Keratinocyte (primary cell): ENCODE measurements at regions not wholly inside any gene's neighbourhood (a gene's known extent, or its start where the extent isn't known, plus 50 kb on each side); places are given as distances from the start of the nearest gene placed in this dataset.

Experiments
- DNase-seq: peaks from one replicate; pipeline ENCODE4 v3.0.0-alpha.2; 2011; ENCODE audit warnings: low read depth, missing footprints, low spot score
- FAIRE-seq: peaks from 2 replicates; lab custom pipeline; 2011; peaks lifted over from hg19 to GRCh38; lab: Jason Lieb, UNC
- H2AFZ ChIP-seq: 2 replicates; pipeline ENCODE4 v1.6.0; 2012; ENCODE audit warnings: low read length, control low read depth, inconsistent platforms; ENCODE audit not compliant: control insufficient read depth
- H3K27ac ChIP-seq: 2 replicates; pipeline ENCODE4 v1.5.1; 2011; ENCODE audit warnings: low read length; ENCODE audit not compliant: control insufficient read depth, insufficient read depth
- H3K27me3 ChIP-seq: 3 replicates; pipeline ENCODE4 v1.6.0; 2011; ENCODE audit warnings: low read length; ENCODE audit not compliant: control insufficient read depth, insufficient read depth; ENCODE audit errors: extremely low read depth
- H3K36me3 ChIP-seq, 2 experiments: 2 replicates in 1 of 2; 3 replicates in 1 of 2; pipeline ENCODE4 v1.5.1; 2011; ENCODE audit warnings: low read length in 2 of 2, mild to moderate bottlenecking in 1 of 2; ENCODE audit not compliant: control insufficient read depth in 2 of 2, insufficient read depth in 2 of 2; ENCODE audit errors: extremely low read depth in 1 of 2
- H3K4me1 ChIP-seq: 3 replicates; pipeline ENCODE4 v1.5.1; 2011; ENCODE audit warnings: low read length; ENCODE audit not compliant: control insufficient read depth, insufficient read depth; ENCODE audit errors: extremely low read depth
- H3K4me2 ChIP-seq: 3 replicates; pipeline ENCODE4 v1.6.0; 2011; ENCODE audit warnings: low read depth, low read length; ENCODE audit not compliant: control insufficient read depth, insufficient read depth; ENCODE audit errors: extremely low read depth
- H3K4me3 ChIP-seq, 3 experiments: fragments of 200-600 bp in 1 of 3; sonication (generic) in 1 of 3; 2 replicates in 2 of 3; 3 replicates in 1 of 3; pipeline ENCODE4 v1.5.1; 2011 to 2016; ENCODE audit warnings: low read length in 3 of 3, mild to moderate bottlenecking in 3 of 3, control low read depth in 2 of 3, inconsistent platforms in 1 of 3, low read depth in 1 of 3, mixed read lengths in 1 of 3, mixed run types in 1 of 3, moderate library complexity in 1 of 3; ENCODE audit not compliant: control insufficient read depth in 2 of 3, insufficient read depth in 2 of 3; ENCODE audit errors: extremely low read depth in 1 of 3
- H3K79me2 ChIP-seq: 2 replicates; pipeline ENCODE4 v1.6.0; 2012; ENCODE audit warnings: low read length; ENCODE audit not compliant: control insufficient read depth, insufficient read depth
- H3K9ac ChIP-seq: 3 replicates; pipeline ENCODE4 v1.6.0; 2011; ENCODE audit warnings: low read length; ENCODE audit not compliant: control insufficient read depth, insufficient read depth; ENCODE audit errors: extremely low read depth
- H3K9me1 ChIP-seq: 3 replicates; pipeline ENCODE4 v1.6.0; 2011; ENCODE audit warnings: low read length; ENCODE audit not compliant: control insufficient read depth, insufficient read depth; ENCODE audit errors: extremely low read depth
- H3K9me3 ChIP-seq: 2 replicates; pipeline ENCODE4 v1.5.1; 2012; ENCODE audit warnings: low read depth, low read length; ENCODE audit not compliant: control insufficient read depth
- H4K20me1 ChIP-seq: 3 replicates; pipeline ENCODE4 v1.6.0; 2011; ENCODE audit warnings: low read length; ENCODE audit not compliant: control insufficient read depth, insufficient read depth; ENCODE audit errors: extremely low read depth
- EZH2 ChIP-seq: IDR thresholded peaks from one replicate; pipeline ENCODE4 v1.6.1; 2012; ENCODE audit warnings: inconsistent platforms, mild to moderate bottlenecking, low read length, moderate library complexity
- dilution Hi-C: fragments of 300-500 bp; cut with MboI; formaldehyde crosslinking; loops from one replicate; pipeline ENCODE4 v1.7.0; 2020; ENCODE audit warnings: low sequenced_read_pairs; ENCODE audit not compliant: extremely low pct_ligation_motif_present
- TF ChIP-seq, protein P1 (sequence below), 3 experiments: IDR thresholded peaks in 1 of 3; conservative IDR thresholded peaks in 1 of 3; optimal IDR thresholded peaks in 1 of 3; 2 replicates in 2 of 3; 3 replicates in 1 of 3; pipeline versions ENCODE3 to v1.5.1; 2011; ENCODE audit warnings: low read length in 3 of 3, mild to moderate bottlenecking in 3 of 3, moderate library complexity in 2 of 3, control low read depth in 1 of 3, inconsistent platforms in 1 of 3; ENCODE audit not compliant: insufficient read depth in 2 of 3; ENCODE audit errors: extremely low read depth in 1 of 3

DNA sequence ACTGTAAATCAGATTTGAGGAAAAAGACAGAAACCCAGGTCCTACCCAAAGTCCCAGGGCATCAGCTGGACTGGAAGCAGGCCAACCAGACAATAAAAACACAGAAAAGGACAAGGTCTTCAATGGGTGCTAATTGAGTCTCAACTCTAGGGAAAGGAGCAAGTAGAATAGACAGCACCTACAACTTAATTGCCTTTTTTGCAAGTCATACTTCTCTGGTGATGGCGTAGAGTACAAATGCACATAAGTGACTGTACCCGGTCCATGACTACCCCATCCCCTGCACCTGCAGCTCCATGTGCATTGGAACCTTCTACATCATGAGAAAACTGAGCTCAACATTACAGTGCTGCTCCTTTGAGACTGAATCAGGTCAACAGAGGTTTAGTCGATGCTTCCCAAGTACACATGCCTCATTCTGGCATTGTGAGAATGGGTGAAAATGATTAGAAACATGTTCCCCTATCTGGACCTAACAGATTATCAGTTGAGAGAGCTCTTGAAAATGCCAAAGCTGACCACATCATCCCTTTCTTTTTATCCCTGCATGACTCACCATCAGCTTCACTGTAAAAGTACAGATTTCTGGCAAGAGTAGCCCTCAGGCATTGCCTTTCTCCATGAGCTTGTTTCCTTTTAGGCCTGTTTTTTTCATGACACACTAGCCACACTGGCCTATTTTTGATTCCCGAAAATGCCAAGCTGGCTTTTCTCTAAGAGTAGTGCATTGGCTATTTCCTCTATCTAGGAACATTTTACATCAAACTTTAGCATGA lies 298.3 kb downstream of the HS3ST1 start:
- H3K27me3 ChIP-seq: no peaks in the 10 kb centered on the region
- H3K4me1 ChIP-seq: no peaks in the 10 kb centered on the region
- H4K20me1 ChIP-seq: no peaks in the 10 kb centered on the region
- no peaks in the 10 kb centered on the region for H3K9me1 ChIP-seq
- no peaks in the 10 kb centered on the region for H3K36me3 ChIP-seq
- H3K27ac ChIP-seq: no peak overlapping the region
- H3K4me3 ChIP-seq: no peak overlapping the region
- no peak overlapping the region for H2AFZ ChIP-seq
- no peak overlapping the region for H3K9ac ChIP-seq
- TF ChIP-seq, protein P1, sequence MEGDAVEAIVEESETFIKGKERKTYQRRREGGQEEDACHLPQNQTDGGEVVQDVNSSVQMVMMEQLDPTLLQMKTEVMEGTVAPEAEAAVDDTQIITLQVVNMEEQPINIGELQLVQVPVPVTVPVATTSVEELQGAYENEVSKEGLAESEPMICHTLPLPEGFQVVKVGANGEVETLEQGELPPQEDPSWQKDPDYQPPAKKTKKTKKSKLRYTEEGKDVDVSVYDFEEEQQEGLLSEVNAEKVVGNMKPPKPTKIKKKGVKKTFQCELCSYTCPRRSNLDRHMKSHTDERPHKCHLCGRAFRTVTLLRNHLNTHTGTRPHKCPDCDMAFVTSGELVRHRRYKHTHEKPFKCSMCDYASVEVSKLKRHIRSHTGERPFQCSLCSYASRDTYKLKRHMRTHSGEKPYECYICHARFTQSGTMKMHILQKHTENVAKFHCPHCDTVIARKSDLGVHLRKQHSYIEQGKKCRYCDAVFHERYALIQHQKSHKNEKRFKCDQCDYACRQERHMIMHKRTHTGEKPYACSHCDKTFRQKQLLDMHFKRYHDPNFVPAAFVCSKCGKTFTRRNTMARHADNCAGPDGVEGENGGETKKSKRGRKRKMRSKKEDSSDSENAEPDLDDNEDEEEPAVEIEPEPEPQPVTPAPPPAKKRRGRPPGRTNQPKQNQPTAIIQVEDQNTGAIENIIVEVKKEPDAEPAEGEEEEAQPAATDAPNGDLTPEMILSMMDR (optimal IDR thresholded peaks at IDR 0.05 in 1 of 3, IDR thresholded peaks at IDR 0.05 in 1 of 3, conservative IDR thresholded peaks at IDR 0.05 in 1 of 3; ENCODE audit: extremely low read depth in 1 of 3, insufficient read depth in 2 of 3, low read length in 3 of 3): no peak
- no peak for TF ChIP-seq EZH2
- no peak overlapping the region for H3K4me2 ChIP-seq
- H3K9me3 ChIP-seq: no peaks in the 10 kb centered on the region
- DNase-seq (no peak), FAIRE-seq (peak; percentile 26)
- no peaks in the 10 kb centered on the region for H3K79me2 ChIP-seq
- dilution Hi-C loops: no loop called here

DNA sequence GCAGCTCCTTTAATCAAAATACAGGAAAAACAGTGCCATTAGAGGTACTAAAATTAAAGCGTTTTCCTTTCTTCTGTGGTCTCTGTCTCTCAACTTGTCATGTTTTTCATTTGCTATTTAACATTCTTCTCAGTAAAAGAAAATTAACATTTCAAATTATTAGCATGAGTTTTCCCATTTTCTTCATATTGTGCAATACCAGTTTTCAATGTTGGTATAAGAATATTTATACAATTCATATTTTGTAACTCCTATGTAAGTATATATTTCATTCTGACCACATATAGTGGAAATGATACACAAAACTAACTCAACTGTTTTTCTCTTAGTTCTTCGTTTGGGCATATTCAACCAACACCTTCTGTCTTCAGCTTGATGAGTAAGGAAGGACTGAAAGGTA lies 308.3 kb downstream of the HS3ST1 start:
- Histone ChIP-seq H3K79me2 (no peaks in the 10 kb centered on the region), H3K27ac (no peak overlapping the region), H3K9me3 (no peaks in the 10 kb centered on the region), H2AFZ (no peak overlapping the region), H3K9ac (no peak overlapping the region), H3K4me1 (no peaks in the 10 kb centered on the region), H3K27me3 (no peaks in the 10 kb centered on the region), H3K36me3 (no peaks in the 10 kb centered on the region), H3K4me2 (no peak overlapping the region), H3K4me3 (no peak overlapping the region), H4K20me1 (no peaks in the 10 kb centered on the region), H3K9me1 (no peaks in the 10 kb centered on the region)
- TF ChIP-seq, protein P1 (optimal IDR thresholded peaks at IDR 0.05 in 1 of 3, IDR thresholded peaks at IDR 0.05 in 1 of 3, conservative IDR thresholded peaks at IDR 0.05 in 1 of 3; ENCODE audit: extremely low read depth in 1 of 3, insufficient read depth in 2 of 3, low read length in 3 of 3): no peak
- TF ChIP-seq EZH2: no peak
- DNase-seq: no peak
- no peak for FAIRE-seq
- dilution Hi-C loops: no loop called here
